HCT116 (cell line): ENCODE measurements at regions not wholly inside any gene's neighbourhood (a gene's known extent, or its start where the extent isn't known, plus 50 kb on each side); places are given as distances from the start of the nearest gene placed in this dataset.

Experiments
- ATAC-seq: fragments of 200-7000 bp; cut with Tn5 transposase; 2 replicates; pipeline ENCODE4 v1.9.1; 2020; ENCODE audit warnings: mild to moderate bottlenecking, moderate library complexity
- BruUV-seq: library from RNA; stranded (reverse); fragments of 400-500 nt; replicated peaks from 2 replicates; lab custom pipeline; 2021; lab: Mats Ljungman, UMichigan
- CTCF ChIA-PET: fragments of 300-600 bp; sonication (Branson Sonifier 250); formaldehyde crosslinking; loops from one replicate; lab custom pipeline; 2021; ENCODE audit warnings: antibody characterized with exemption; lab: Charles Lee
- POLR2A ChIA-PET: fragments of 300-600, 350-600 bp; sonication (Branson Sonifier 250); formaldehyde crosslinking; loops from one replicate; lab custom pipeline; 2021; ENCODE audit warnings: antibody characterized with exemption; lab: Charles Lee
- RAD21 ChIA-PET, 2 experiments: fragments of 300-600 bp; sonication (Branson Sonifier 250); formaldehyde crosslinking; loops; one replicate each; lab custom pipeline; 2023; ENCODE audit warnings: low total read pairs in 2 of 2; ENCODE audit not compliant: uncharacterized antibody in 2 of 2, unreplicated experiment in 2 of 2, low non-redundant PET in 1 of 2; lab: Charles Lee
- DNase-seq: peaks from one replicate; pipeline ENCODE4 v3.0.0-alpha.2; 2010; ENCODE audit warnings: low read depth, low spot score
- H2AFZ ChIP-seq: fragments of 200-600 bp; shearing (Covaris generic), sonication (generic); 2 replicates; pipeline ENCODE4 v1.6.1; 2017; ENCODE audit warnings: low read depth, mixed run types, mixed read lengths, antibody characterized with exemption, low read length; ENCODE audit not compliant: poor library complexity, severe bottlenecking
- H3K27ac ChIP-seq: 2 replicates; pipeline ENCODE4 v1.5.1; 2012; ENCODE audit warnings: low read depth, low read length
- H3K27me3 ChIP-seq: fragments of 200-600 bp; sonication (generic); 2 replicates; pipeline ENCODE4 v1.6.1; 2016; ENCODE audit warnings: mixed run types, low read length, mixed read lengths; ENCODE audit not compliant: insufficient read depth
- H3K36me3 ChIP-seq, 2 experiments: fragments of 200-500 bp in 1 of 2; fragments of 200-600 bp in 1 of 2; sonication (Bioruptor generic) in 1 of 2; sonication (generic) in 1 of 2; 2 replicates each; pipeline versions ENCODE4 v1.5.1 to v1.6.1; 2014 to 2016; ENCODE audit warnings: low read length in 2 of 2, inconsistent platforms in 1 of 2, mixed read lengths in 1 of 2, mixed run types in 1 of 2; ENCODE audit not compliant: insufficient read depth in 2 of 2, control insufficient read depth in 1 of 2
- H3K4me1 ChIP-seq, 2 experiments: fragments of 200-600 bp in 1 of 2; sonication (generic) in 1 of 2; 2 replicates each; pipeline versions ENCODE4 v1.5.1 to v1.6.1; 2012 to 2017; ENCODE audit warnings: low read length in 2 of 2, inconsistent platforms in 1 of 2, mild to moderate bottlenecking in 1 of 2, mixed read lengths in 1 of 2, mixed run types in 1 of 2, moderate library complexity in 1 of 2; ENCODE audit not compliant: insufficient read depth in 2 of 2, control insufficient read depth in 1 of 2
- H3K4me2 ChIP-seq: fragments of 200-600 bp; sonication (generic); 2 replicates; pipeline ENCODE4 v1.6.1; 2017; ENCODE audit warnings: mixed run types, low read length, mixed read lengths
- H3K4me3 ChIP-seq, 2 experiments: fragments of 200-600 bp in 1 of 2; sonication (generic) in 1 of 2; replicated peaks in 1 of 2; 2 replicates each; pipeline ENCODE4 v1.5.1; 2011 to 2016; ENCODE audit warnings: low read length in 2 of 2, control low read depth in 1 of 2, low read depth in 1 of 2, mild to moderate bottlenecking in 1 of 2, mixed read lengths in 1 of 2, mixed run types in 1 of 2
- H3K79me2 ChIP-seq: fragments of 200-600 bp; sonication (generic); 2 replicates; pipeline ENCODE4 v1.6.1; 2017; ENCODE audit warnings: mild to moderate bottlenecking, mixed run types, low read length, moderate library complexity, mixed read lengths; ENCODE audit not compliant: insufficient read depth
- H3K9ac ChIP-seq: fragments of 200-600 bp; sonication (generic); 2 replicates; pipeline ENCODE4 v1.6.1; 2016; ENCODE audit warnings: low read length, mixed read lengths
- H3K9me2 ChIP-seq: fragments of 200-600 bp; sonication (generic), shearing (Covaris generic); 2 replicates; pipeline ENCODE4 v1.6.1; 2017; ENCODE audit warnings: mixed run types, mild to moderate bottlenecking, moderate library complexity; ENCODE audit not compliant: insufficient read depth
- H3K9me3 ChIP-seq, 2 experiments: fragments of 200-500 bp in 1 of 2; fragments of 200-600 bp in 1 of 2; sonication (Bioruptor generic) in 1 of 2; sonication (generic) in 1 of 2; 2 replicates each; pipeline ENCODE4 v1.6.1; 2014 to 2017; ENCODE audit warnings: low read length in 2 of 2, mixed read lengths in 2 of 2, inconsistent platforms in 1 of 2, low read depth in 1 of 2, mild to moderate bottlenecking in 1 of 2, mixed run types in 1 of 2, moderate library complexity in 1 of 2; ENCODE audit not compliant: control insufficient read depth in 1 of 2, insufficient read depth in 1 of 2
- H4K20me1 ChIP-seq: fragments of 200-600 bp; sonication (generic), shearing (Covaris generic); 2 replicates; pipeline ENCODE4 v1.6.1; 2017; ENCODE audit warnings: mixed run types, mild to moderate bottlenecking, moderate library complexity; ENCODE audit not compliant: insufficient read depth
- ELF1 ChIP-seq: IDR thresholded peaks from 2 replicates; pipeline ENCODE4 v1.6.1; 2012; ENCODE audit warnings: low read depth, borderline replicate concordance
- EZH2phosphoT487 ChIP-seq: fragments of 200-600 bp; IDR thresholded peaks from 2 replicates; pipeline ENCODE4 v1.6.1; 2018; ENCODE audit warnings: antibody characterized with exemption, borderline replicate concordance
- FOSL1 ChIP-seq: IDR thresholded peaks from 2 replicates; pipeline ENCODE4 v1.6.1; 2012; ENCODE audit warnings: low read depth
- POLR2A ChIP-seq: IDR thresholded peaks from 2 replicates; pipeline ENCODE4 v1.7.0; 2011; ENCODE audit warnings: borderline replicate concordance; ENCODE audit not compliant: insufficient read depth, insufficient read length; ENCODE audit errors: extremely low read depth
- RAD21 ChIP-seq: IDR thresholded peaks from 2 replicates; pipeline ENCODE4 v1.6.1; 2012; ENCODE audit warnings: low read depth, mild to moderate bottlenecking
- REST ChIP-seq: IDR thresholded peaks from 2 replicates; pipeline ENCODE4 v1.6.1; 2012; ENCODE audit warnings: low read depth
- SP1 ChIP-seq: IDR thresholded peaks from 2 replicates; pipeline ENCODE4 v1.6.1; 2012; ENCODE audit warnings: low read depth
- SRF ChIP-seq: IDR thresholded peaks from 2 replicates; pipeline ENCODE4 v1.6.1; 2012; ENCODE audit warnings: low read depth
- TCF7L2 ChIP-seq: IDR thresholded peaks from 2 replicates; pipeline ENCODE4 v1.7.0; 2011; ENCODE audit warnings: borderline replicate concordance, inconsistent platforms; ENCODE audit not compliant: insufficient read depth, insufficient read length; ENCODE audit errors: extremely low read depth
- ZFX ChIP-seq: fragments of 450-650 bp; IDR thresholded peaks from 2 replicates; pipeline ENCODE4 v1.6.1; 2017
- ZNF274 ChIP-seq: fragments of 200-500 bp; sonication (Bioruptor generic); IDR thresholded peaks from 2 replicates; pipeline ENCODE4 v1.6.1; 2014; ENCODE audit warnings: mild to moderate bottlenecking, low read depth, low read length, inconsistent platforms
- intact Hi-C: fragments of 100-400 bp; cut with micrococcal nuclease; formaldehyde crosslinking; loops from 2 replicates; pipeline ENCODE4 v1.10.0; 2022
- TF ChIP-seq, protein P1 (sequence below), 3 experiments: fragments of 200-600 bp in 1 of 3; sonication (generic) in 1 of 3; IDR thresholded peaks in 2 of 3; conservative IDR thresholded peaks in 1 of 3; 2 replicates each; pipeline ENCODE4 v1.5.1; 2012 to 2017; ENCODE audit warnings: low read depth in 2 of 3, low read length in 2 of 3, antibody characterized with exemption in 1 of 3, borderline replicate concordance in 1 of 3, control low read depth in 1 of 3, mild to moderate bottlenecking in 1 of 3, mixed read lengths in 1 of 3, mixed run types in 1 of 3, moderate library complexity in 1 of 3; ENCODE audit not compliant: insufficient read depth in 1 of 3
- TF ChIP-seq, protein P2 (sequence below): IDR thresholded peaks from 2 replicates; pipeline ENCODE4 v1.6.1; 2011; ENCODE audit warnings: mild to moderate bottlenecking, low read length, moderate library complexity; ENCODE audit not compliant: insufficient replicate concordance; ENCODE audit errors: extremely low read depth
- TF ChIP-seq, protein P3 (sequence below): IDR thresholded peaks from 2 replicates; pipeline ENCODE4 v1.6.1; 2012

GRCh38 chr4:79621061-79621460 lies 213.0 kb upstream of the GK2 start (continued):
- TF ChIP-seq REST (no peak), RAD21 (no peak)
- TF ChIP-seq, protein P1, sequence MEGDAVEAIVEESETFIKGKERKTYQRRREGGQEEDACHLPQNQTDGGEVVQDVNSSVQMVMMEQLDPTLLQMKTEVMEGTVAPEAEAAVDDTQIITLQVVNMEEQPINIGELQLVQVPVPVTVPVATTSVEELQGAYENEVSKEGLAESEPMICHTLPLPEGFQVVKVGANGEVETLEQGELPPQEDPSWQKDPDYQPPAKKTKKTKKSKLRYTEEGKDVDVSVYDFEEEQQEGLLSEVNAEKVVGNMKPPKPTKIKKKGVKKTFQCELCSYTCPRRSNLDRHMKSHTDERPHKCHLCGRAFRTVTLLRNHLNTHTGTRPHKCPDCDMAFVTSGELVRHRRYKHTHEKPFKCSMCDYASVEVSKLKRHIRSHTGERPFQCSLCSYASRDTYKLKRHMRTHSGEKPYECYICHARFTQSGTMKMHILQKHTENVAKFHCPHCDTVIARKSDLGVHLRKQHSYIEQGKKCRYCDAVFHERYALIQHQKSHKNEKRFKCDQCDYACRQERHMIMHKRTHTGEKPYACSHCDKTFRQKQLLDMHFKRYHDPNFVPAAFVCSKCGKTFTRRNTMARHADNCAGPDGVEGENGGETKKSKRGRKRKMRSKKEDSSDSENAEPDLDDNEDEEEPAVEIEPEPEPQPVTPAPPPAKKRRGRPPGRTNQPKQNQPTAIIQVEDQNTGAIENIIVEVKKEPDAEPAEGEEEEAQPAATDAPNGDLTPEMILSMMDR (IDR thresholded peaks at IDR 0.05 in 2 of 3, conservative IDR thresholded peaks at IDR 0.05 in 1 of 3; ENCODE audit: borderline replicate concordance in 1 of 3, insufficient read depth in 1 of 3, low read depth in 2 of 3, low read length in 2 of 3) = no peak

GRCh38 chr4:79620617-79621016 lies 212.6 kb upstream of the GK2 start:
- Histone ChIP-seq H3K4me1 (no peaks in the 10 kb centered on the region), H3K4me2 (no peak overlapping the region), H3K9me2 (no peaks in the 10 kb centered on the region), H3K27ac (no peak overlapping the region), H2AFZ (no peak overlapping the region), H3K9me3 (no peaks in the 10 kb centered on the region), H3K36me3 (no peaks in the 10 kb centered on the region; a peak in 1 of 4 replicates), H3K9ac (no peak overlapping the region), H3K4me3 (no peak overlapping the region), H3K27me3 (peaks cover 12% of the 10 kb centered on the region; the same call in 1 of the 2 replicates), H4K20me1 (no peaks in the 10 kb centered on the region), H3K79me2 (no peaks in the 10 kb centered on the region)
- DNase-seq (no peak), ATAC-seq (no peak)
- ChIA-PET POLR2A (no interaction called here), CTCF (no interaction called here), RAD21 (no interaction called here)
- BruUV-seq = no TSS peak
- intact Hi-C loops = no loop called here
- TF ChIP-seq, protein P2, sequence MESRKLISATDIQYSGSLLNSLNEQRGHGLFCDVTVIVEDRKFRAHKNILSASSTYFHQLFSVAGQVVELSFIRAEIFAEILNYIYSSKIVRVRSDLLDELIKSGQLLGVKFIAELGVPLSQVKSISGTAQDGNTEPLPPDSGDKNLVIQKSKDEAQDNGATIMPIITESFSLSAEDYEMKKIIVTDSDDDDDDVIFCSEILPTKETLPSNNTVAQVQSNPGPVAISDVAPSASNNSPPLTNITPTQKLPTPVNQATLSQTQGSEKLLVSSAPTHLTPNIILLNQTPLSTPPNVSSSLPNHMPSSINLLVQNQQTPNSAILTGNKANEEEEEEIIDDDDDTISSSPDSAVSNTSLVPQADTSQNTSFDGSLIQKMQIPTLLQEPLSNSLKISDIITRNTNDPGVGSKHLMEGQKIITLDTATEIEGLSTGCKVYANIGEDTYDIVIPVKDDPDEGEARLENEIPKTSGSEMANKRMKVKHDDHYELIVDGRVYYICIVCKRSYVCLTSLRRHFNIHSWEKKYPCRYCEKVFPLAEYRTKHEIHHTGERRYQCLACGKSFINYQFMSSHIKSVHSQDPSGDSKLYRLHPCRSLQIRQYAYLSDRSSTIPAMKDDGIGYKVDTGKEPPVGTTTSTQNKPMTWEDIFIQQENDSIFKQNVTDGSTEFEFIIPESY = no peak
- TF ChIP-seq POLR2A (no peak), ELF1 (no peak), FOSL1 (no peak), ZFX (no peak), SRF (no peak), ZNF274 (no peak), TCF7L2 (no peak), EZH2phosphoT487 (no peak), SP1 (no peak)
- TF ChIP-seq, protein P1 (IDR thresholded peaks at IDR 0.05 in 2 of 3, conservative IDR thresholded peaks at IDR 0.05 in 1 of 3; ENCODE audit: borderline replicate concordance in 1 of 3, insufficient read depth in 1 of 3, low read depth in 2 of 3, low read length in 2 of 3) = no peak
- TF ChIP-seq, protein P3, sequence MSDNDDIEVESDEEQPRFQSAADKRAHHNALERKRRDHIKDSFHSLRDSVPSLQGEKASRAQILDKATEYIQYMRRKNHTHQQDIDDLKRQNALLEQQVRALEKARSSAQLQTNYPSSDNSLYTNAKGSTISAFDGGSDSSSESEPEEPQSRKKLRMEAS = no peak
